Endothelial cell of umbilical vein (primary cell): ENCODE measurements at regions not wholly inside any gene's neighbourhood (a gene's known extent, or its start where the extent isn't known, plus 50 kb on each side); places are given as distances from the start of the nearest gene placed in this dataset.

Experiments
- BruUV-seq: library from RNA; stranded (reverse); fragments of 400-500 nt; replicated peaks from 2 replicates; lab custom pipeline; 2021; lab: Mats Ljungman, UMichigan
- CTCF ChIA-PET: fragments of 300-600, 350-600 bp; sonication (Branson Sonifier 250); formaldehyde crosslinking; loops from one replicate; lab custom pipeline; 2021; ENCODE audit warnings: antibody characterized with exemption, inconsistent platforms; lab: Charles Lee
- POLR2A ChIA-PET: fragments of 300-600, 350-600 bp; sonication (Branson Sonifier 250); formaldehyde crosslinking; loops from one replicate; lab custom pipeline; 2021; ENCODE audit warnings: antibody characterized with exemption, inconsistent platforms; lab: Charles Lee
- DNase-seq: peaks from one replicate; pipeline ENCODE4 v3.0.0-alpha.2; 2011; ENCODE audit warnings: low read depth, low spot score
- FAIRE-seq: peaks from 2 replicates; lab custom pipeline; 2011; peaks lifted over from hg19 to GRCh38; lab: Jason Lieb, UNC
- H2AFZ ChIP-seq: 2 replicates; pipeline ENCODE4 v1.6.0; 2012; ENCODE audit warnings: low read depth, low read length, control low read depth, inconsistent platforms
- H3K27ac ChIP-seq: 2 replicates; pipeline ENCODE4 v1.5.1; 2011; ENCODE audit warnings: low read depth, mild to moderate bottlenecking, control low read depth, low read length, moderate library complexity; ENCODE audit not compliant: insufficient read depth
- H3K27me3 ChIP-seq, 2 experiments: 2 replicates each; pipeline versions ENCODE4 v1.6.0 to v1.6.1; 2011; ENCODE audit warnings: low read length in 2 of 2, mixed read lengths in 1 of 2; ENCODE audit not compliant: control insufficient read depth in 2 of 2, insufficient read depth in 2 of 2
- H3K36me3 ChIP-seq, 2 experiments: 2 replicates in 1 of 2; 3 replicates in 1 of 2; pipeline ENCODE4 v1.5.1; 2011; ENCODE audit warnings: low read length in 2 of 2, mild to moderate bottlenecking in 1 of 2, moderate library complexity in 1 of 2; ENCODE audit not compliant: control insufficient read depth in 2 of 2, insufficient read depth in 2 of 2; ENCODE audit errors: extremely low read depth in 1 of 2
- H3K4me1 ChIP-seq: 3 replicates; pipeline ENCODE4 v1.5.1; 2011; ENCODE audit warnings: mild to moderate bottlenecking, low read length; ENCODE audit not compliant: control insufficient read depth, insufficient read depth; ENCODE audit errors: extremely low read depth
- H3K4me2 ChIP-seq: 2 replicates; pipeline ENCODE4 v1.6.1; 2011; ENCODE audit warnings: low read length, control low read depth, mixed read lengths; ENCODE audit not compliant: insufficient read depth
- H3K4me3 ChIP-seq, 3 experiments: fragments of 200-600 bp in 1 of 3; sonication (generic), shearing (Covaris generic) in 1 of 3; replicated peaks in 1 of 3; 2 replicates each; pipeline ENCODE4 v1.5.1; 2011 to 2016; ENCODE audit warnings: control low read depth in 3 of 3, low read length in 3 of 3, mild to moderate bottlenecking in 2 of 3, inconsistent platforms in 1 of 3, low read depth in 1 of 3, moderate library complexity in 1 of 3; ENCODE audit not compliant: insufficient read depth in 1 of 3
- H3K79me2 ChIP-seq: 2 replicates; pipeline ENCODE4 v1.6.0; 2012; ENCODE audit warnings: low read length, inconsistent platforms; ENCODE audit not compliant: control insufficient read depth, insufficient read depth
- H3K9ac ChIP-seq: replicated peaks from 2 replicates; pipeline ENCODE3; 2011; ENCODE audit warnings: low read length, control low read depth; ENCODE audit not compliant: insufficient read depth; ENCODE audit errors: extremely low read depth
- H3K9me1 ChIP-seq: replicated peaks from 3 replicates; pipeline ENCODE4 v1.6.0; 2011; ENCODE audit warnings: mild to moderate bottlenecking, low read length; ENCODE audit not compliant: control insufficient read depth, insufficient read depth; ENCODE audit errors: extremely low read depth
- H3K9me3 ChIP-seq: replicated peaks from 2 replicates; pipeline ENCODE4 v1.5.1; 2012; ENCODE audit warnings: low read length, inconsistent platforms; ENCODE audit not compliant: control insufficient read depth, insufficient read depth
- H4K20me1 ChIP-seq: replicated peaks from 2 replicates; pipeline ENCODE3; 2011; ENCODE audit warnings: mild to moderate bottlenecking, low read length; ENCODE audit not compliant: control insufficient read depth, insufficient read depth; ENCODE audit errors: extremely low read depth
- EZH2 ChIP-seq: IDR thresholded peaks from 2 replicates; pipeline ENCODE4 v1.6.1; 2012; ENCODE audit warnings: borderline replicate concordance, low read depth, mild to moderate bottlenecking, moderate library complexity, low read length, inconsistent platforms; ENCODE audit not compliant: severe bottlenecking
- FOS ChIP-seq: IDR thresholded peaks from 2 replicates; pipeline ENCODE4 v1.6.1; 2011; ENCODE audit warnings: mild to moderate bottlenecking, low read length, moderate library complexity, borderline replicate concordance; ENCODE audit not compliant: insufficient read depth
- GATA2 ChIP-seq: IDR thresholded peaks from 2 replicates; pipeline ENCODE4 v1.7.0; 2011; ENCODE audit warnings: low read depth, mild to moderate bottlenecking, moderate library complexity, mixed read lengths, low read length; ENCODE audit not compliant: insufficient read length, insufficient read depth
- JUN ChIP-seq: IDR thresholded peaks from 2 replicates; pipeline ENCODE4 v1.6.1; 2011; ENCODE audit warnings: borderline replicate concordance, low read depth; ENCODE audit not compliant: insufficient read length, insufficient read depth
- MAX ChIP-seq: IDR thresholded peaks from 2 replicates; pipeline ENCODE4 v1.6.1; 2011; ENCODE audit not compliant: insufficient read depth, insufficient read length
- MYC ChIP-seq: IDR thresholded peaks from one replicate; pipeline ENCODE4 v1.6.1; 2011; ENCODE audit warnings: mild to moderate bottlenecking, low read depth, low read length
- POLR2A ChIP-seq: IDR thresholded peaks from 2 replicates; pipeline ENCODE4 v1.6.1; 2012; ENCODE audit warnings: low read depth, mild to moderate bottlenecking, control low read depth, low read length
- dilution Hi-C: fragments of 300-500 bp; cut with MboI; formaldehyde crosslinking; loops from one replicate; pipeline ENCODE4 v1.15.0; 2019; ENCODE audit warnings: low sequenced_read_pairs; ENCODE audit not compliant: extremely low pct_ligation_motif_present
- intact Hi-C: fragments of 100-400 bp; cut with micrococcal nuclease; formaldehyde crosslinking; loops from one replicate; pipeline ENCODE4 v1.10.0; 2022

DNA sequence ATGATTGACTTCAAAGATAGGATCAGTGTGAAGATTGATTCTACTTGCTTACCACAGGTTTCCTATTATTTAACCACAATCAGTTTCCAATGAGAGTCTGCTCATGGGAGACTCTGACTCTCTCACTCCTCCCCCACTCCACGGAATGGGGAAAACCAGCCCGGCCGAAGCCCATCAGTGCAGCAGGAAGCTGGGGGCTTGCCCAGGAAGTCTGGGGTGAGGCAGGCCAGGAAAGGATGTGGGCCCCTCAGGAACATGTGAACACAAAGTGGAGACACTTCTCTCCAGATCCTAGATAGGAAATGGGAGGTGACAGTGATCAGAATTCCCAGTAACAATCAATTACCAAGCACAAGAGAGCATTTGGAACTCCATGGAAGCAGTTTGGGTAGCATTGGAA, 144.2 kb downstream of the TTLL2 start:
- ChIA-PET POLR2A (no interaction called here), CTCF (no interaction called here)
- H3K9me3 ChIP-seq: no peaks in the 10 kb centered on the region
- intact Hi-C loops (no loop called here), dilution Hi-C loops (no loop called here)
- H3K4me1 ChIP-seq: peaks cover 6% of the 10 kb centered on the region
- H4K20me1 ChIP-seq: no peaks in the 10 kb centered on the region
- DNase-seq: no peak
- H3K36me3 ChIP-seq: no peaks in the 10 kb centered on the region
- H3K4me3 ChIP-seq: no peak overlapping the region
- no peaks in the 10 kb centered on the region for H3K27me3 ChIP-seq
- H3K4me2 ChIP-seq: peak overlapping the region; percentile 32
- no peak for TF ChIP-seq MYC
- no peak for TF ChIP-seq JUN
- TF ChIP-seq EZH2: no peak
- TF ChIP-seq FOS: no peak
- no peak for TF ChIP-seq MAX
- TF ChIP-seq POLR2A: no peak
- no peak for TF ChIP-seq GATA2
- H3K79me2 ChIP-seq: no peaks in the 10 kb centered on the region
- FAIRE-seq: peak; percentile 55
- peak overlapping the region; percentile 32 for H2AFZ ChIP-seq
- no peak overlapping the region for H3K27ac ChIP-seq
- H3K9ac ChIP-seq: no peak overlapping the region
- no TSS peak for BruUV-seq
- H3K9me1 ChIP-seq: no peaks in the 10 kb centered on the region

DNA sequence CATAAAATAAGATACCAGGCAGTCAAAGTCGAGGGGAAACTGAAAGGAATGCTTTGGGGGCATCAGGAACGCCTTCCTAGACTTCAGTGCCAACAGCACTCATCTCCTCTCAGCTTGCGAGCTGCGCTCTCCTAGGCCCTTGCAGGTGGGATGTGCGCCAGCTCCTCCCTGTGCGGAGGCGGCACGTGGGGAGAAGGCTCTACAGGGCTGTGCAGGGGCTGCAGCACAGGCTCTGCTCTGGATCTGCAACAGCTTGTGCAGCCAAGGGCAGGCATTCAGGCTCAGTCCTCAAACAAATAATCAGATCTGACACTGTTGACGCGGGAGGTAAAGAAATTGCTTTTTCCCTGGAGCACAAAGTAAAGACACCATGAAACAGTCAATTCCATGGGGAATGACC, 144.8 kb downstream of the TTLL2 start:
- DNase-seq: no peak
- TF ChIP-seq MYC: no peak
- no peak overlapping the region for H2AFZ ChIP-seq
- no peaks in the 10 kb centered on the region for H3K27me3 ChIP-seq
- no peak overlapping the region for H3K4me2 ChIP-seq
- H3K9ac ChIP-seq: no peak overlapping the region
- no peak overlapping the region for H3K4me3 ChIP-seq
- CTCF ChIA-PET: no interaction called here
- no peaks in the 10 kb centered on the region for H3K9me3 ChIP-seq
- no peaks in the 10 kb centered on the region for H3K9me1 ChIP-seq
- no peaks in the 10 kb centered on the region for H4K20me1 ChIP-seq
- H3K36me3 ChIP-seq: no peaks in the 10 kb centered on the region
- FAIRE-seq: no peak
- H3K27ac ChIP-seq: no peak overlapping the region
- no peaks in the 10 kb centered on the region for H3K79me2 ChIP-seq
- no TSS peak for BruUV-seq
- dilution Hi-C loops (no loop called here), intact Hi-C loops (no loop called here)
- H3K4me1 ChIP-seq: peaks cover 6% of the 10 kb centered on the region
- POLR2A ChIA-PET: no interaction called here
